Neural progenitor cell (in vitro differentiated cells): ENCODE measurements at regions not wholly inside any gene's neighbourhood (a gene's known extent, or its start where the extent isn't known, plus 50 kb on each side); places are given as distances from the start of the nearest gene placed in this dataset.

ENCODE experiments used
- EZH2phosphoT487 ChIP-seq: fragments of 200-600 bp; sonication (generic); IDR thresholded peaks from 2 replicates; pipeline ENCODE4 v1.6.1; 2017; ENCODE audit warnings: antibody characterized with exemption
- TF ChIP-seq, protein P1 (sequence below): fragments of 200-600 bp; sonication (generic); IDR thresholded peaks from 2 replicates; pipeline ENCODE4 v1.5.1; 2017; ENCODE audit warnings: antibody characterized with exemption, mild to moderate bottlenecking

DNA sequence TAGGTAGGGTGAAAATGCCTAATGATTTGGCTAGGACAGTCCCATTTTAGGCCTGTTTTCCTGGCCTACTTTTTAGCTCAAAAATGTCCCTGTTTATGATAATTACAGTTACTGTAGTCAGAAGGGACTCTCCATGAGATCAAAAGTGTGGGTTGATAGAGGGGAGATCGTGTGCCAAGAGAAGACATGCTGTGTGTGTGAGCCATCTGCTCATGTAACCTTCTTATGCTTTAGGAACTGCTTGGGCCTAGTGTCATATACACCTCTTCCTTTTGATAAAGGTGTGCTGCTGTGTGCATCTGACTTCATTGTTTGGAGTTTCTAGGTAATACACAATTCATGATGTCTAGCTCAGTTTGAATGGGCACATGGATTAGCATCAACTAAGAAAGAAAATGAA, 786.5 kb downstream of the PDCD6IP start:
- TF ChIP-seq, protein P1, sequence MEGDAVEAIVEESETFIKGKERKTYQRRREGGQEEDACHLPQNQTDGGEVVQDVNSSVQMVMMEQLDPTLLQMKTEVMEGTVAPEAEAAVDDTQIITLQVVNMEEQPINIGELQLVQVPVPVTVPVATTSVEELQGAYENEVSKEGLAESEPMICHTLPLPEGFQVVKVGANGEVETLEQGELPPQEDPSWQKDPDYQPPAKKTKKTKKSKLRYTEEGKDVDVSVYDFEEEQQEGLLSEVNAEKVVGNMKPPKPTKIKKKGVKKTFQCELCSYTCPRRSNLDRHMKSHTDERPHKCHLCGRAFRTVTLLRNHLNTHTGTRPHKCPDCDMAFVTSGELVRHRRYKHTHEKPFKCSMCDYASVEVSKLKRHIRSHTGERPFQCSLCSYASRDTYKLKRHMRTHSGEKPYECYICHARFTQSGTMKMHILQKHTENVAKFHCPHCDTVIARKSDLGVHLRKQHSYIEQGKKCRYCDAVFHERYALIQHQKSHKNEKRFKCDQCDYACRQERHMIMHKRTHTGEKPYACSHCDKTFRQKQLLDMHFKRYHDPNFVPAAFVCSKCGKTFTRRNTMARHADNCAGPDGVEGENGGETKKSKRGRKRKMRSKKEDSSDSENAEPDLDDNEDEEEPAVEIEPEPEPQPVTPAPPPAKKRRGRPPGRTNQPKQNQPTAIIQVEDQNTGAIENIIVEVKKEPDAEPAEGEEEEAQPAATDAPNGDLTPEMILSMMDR, result no peak
- no peak for TF ChIP-seq EZH2phosphoT487
